ENCODE measurements at regions not wholly inside any gene's neighbourhood (a gene's known extent, or its start where the extent isn't known, plus 50 kb on each side); places are given as distances from the start of the nearest gene placed in this dataset.

DNA sequence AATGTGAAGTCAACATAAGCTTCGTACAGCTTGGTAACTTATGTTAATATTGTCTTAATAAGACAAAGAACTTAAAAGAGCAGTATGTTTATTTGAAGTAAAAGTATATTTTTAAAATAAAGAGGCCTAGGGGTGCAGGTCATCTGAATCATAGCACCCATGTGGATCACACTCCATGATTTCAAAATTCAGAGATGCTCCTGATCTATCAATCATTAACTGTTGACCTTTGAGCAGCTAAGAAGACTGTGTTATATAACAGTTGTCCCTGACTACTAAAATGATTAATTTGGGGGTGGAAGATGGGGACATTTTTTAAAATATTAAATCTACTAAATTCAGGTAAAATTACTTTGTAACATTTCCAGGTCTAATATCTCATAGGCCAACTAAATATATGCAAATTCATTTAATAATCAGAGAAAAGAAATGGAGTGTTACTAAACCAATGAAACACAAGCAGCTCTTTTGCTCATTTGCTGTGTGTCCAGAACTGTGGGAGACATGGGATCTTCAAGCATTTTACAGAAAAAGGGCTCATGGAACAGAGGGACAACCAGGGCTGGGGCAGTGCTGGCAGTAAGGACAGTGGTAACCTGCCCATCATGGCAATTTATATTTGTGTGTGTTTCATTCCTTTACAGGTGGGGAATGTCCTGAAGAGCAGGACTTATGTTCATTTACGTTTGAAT is 120.7 kb upstream of the PCED1B start:
- TF ChIP-seq, protein P1, sequence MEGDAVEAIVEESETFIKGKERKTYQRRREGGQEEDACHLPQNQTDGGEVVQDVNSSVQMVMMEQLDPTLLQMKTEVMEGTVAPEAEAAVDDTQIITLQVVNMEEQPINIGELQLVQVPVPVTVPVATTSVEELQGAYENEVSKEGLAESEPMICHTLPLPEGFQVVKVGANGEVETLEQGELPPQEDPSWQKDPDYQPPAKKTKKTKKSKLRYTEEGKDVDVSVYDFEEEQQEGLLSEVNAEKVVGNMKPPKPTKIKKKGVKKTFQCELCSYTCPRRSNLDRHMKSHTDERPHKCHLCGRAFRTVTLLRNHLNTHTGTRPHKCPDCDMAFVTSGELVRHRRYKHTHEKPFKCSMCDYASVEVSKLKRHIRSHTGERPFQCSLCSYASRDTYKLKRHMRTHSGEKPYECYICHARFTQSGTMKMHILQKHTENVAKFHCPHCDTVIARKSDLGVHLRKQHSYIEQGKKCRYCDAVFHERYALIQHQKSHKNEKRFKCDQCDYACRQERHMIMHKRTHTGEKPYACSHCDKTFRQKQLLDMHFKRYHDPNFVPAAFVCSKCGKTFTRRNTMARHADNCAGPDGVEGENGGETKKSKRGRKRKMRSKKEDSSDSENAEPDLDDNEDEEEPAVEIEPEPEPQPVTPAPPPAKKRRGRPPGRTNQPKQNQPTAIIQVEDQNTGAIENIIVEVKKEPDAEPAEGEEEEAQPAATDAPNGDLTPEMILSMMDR (IDR thresholded peaks at IDR 0.05; ENCODE audit: extremely low read depth, insufficient read depth, missing control alignments): no peak
- no peak for DNase-seq (ENCODE audit: low spot score)
- in situ Hi-C loops (cut with MboI; ENCODE audit: low pct_unique_long_range_greater_than_20kb, low sequenced_read_pairs, unreplicated experiment): no loop called here

DNA sequence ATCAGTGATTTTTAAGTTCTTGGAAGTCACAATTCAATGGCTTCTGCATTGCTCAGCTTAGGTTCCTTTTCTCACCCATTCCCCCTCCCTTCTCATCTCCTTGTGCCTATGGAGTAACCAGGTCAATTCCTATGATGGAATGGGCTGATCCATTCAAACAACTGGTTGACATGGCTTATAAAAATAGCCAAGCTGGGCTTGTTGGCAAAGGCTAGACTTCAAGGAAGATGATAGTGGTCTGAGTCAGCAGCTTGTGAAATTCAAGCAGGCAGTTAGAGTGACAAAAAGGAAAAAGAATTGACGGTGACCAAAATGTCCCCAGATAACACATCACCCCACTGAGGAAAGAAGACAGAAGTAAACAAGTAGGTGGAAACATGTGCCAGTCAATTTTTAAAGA is 119.9 kb upstream of the PCED1B start:
- in situ Hi-C loops (cut with MboI; ENCODE audit: low pct_unique_long_range_greater_than_20kb, low sequenced_read_pairs, unreplicated experiment): no loop called here
- no peak for DNase-seq (ENCODE audit: low spot score)
- TF ChIP-seq, protein P1 (IDR thresholded peaks at IDR 0.05; ENCODE audit: extremely low read depth, insufficient read depth, missing control alignments): no peak

DNA sequence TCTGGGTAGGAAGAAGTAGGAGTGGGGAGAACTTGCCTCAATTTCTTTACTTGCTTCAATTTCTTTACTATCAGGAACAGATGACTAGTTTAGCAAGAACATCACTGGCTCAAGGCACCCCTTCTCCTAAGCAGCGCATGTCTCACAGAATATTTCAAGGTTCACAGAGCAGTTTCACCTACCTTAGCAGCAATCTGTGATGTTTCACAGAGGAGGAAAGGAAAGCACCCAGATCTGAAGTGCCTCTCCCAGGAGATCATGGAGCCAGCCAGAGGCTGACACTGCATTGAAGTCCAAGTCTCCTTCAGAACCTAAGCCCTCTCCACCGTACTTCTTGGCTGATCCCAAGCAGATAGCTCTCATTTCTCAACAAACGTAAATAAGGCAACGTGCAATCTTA is 118.7 kb upstream of the PCED1B start:
- no peak for DNase-seq (ENCODE audit: low spot score)
- TF ChIP-seq, protein P1 (IDR thresholded peaks at IDR 0.05; ENCODE audit: extremely low read depth, insufficient read depth, missing control alignments): no peak
- in situ Hi-C loops (cut with MboI; ENCODE audit: low pct_unique_long_range_greater_than_20kb, low sequenced_read_pairs, unreplicated experiment): no loop called here

DNA sequence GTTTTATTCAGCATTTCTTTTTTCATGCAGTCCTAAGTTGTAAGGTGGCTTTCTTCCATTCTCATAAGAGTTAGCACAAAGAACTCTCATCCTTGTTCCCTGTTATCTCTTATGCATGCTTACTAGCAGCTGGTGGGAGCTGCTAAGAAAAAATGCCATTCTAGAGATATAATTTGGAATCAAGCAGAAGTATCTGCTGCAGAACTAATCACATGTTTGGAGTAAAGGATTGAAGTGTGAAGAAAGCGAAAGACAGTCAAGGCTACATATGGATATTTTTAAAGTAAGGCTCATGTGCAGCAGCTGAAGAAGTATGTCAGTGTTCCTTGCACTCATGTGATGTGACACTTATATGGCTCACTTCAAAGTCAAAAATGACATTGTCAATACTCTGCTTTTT is 116.2 kb upstream of the PCED1B start:
- in situ Hi-C loops (cut with MboI; ENCODE audit: low pct_unique_long_range_greater_than_20kb, low sequenced_read_pairs, unreplicated experiment): no loop called here
- TF ChIP-seq, protein P1 (IDR thresholded peaks at IDR 0.05; ENCODE audit: extremely low read depth, insufficient read depth, missing control alignments): no peak
- no peak for DNase-seq (ENCODE audit: low spot score)

DNA sequence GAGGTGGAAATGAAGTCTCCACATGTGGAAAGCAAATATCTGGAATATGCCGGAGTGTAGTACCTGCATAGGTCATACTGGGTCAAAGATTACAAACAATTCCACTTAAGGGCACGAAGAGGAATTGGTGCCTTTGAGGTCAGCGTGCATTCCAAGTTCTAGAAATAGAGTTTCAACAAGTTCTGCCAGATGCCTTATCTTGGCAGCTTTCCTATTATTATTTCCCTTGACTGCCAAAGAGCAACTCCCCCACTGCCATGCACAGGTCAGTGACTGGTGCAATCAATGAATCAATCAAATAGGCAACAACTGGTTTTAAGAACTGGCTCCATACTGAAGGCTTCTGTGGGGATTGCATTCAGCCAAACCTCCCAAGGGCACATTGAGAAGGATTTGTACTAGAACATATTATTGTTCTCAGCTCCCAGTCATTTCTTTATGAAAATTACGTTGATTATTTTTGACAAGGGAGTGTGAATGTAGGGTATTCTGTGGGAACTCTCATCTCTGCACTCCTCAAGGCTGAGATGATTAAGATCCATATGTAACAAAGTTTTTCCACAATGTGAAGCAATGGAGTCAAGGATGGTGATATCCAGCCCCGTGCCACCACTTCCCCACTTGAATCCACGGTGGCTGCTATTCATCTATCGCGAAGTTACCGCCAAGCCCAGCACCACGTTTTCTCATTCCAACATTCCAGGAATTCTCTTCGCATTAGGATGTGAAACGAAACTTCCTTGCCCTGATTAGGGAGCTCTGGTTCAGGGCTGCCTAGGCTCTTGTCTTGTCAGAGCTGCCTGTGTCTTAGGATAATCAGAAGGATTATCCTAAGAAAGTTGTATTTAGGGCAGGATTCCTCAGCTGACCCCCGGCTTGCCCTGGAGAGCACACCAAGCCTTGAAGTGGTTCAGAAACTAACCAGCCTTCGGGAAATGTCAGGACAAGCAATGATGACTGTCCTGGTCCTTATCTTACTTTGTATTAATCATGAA is 115.1 kb upstream of the PCED1B start:
- DNase-seq (ENCODE audit: low spot score): no peak
- in situ Hi-C loops (cut with MboI; ENCODE audit: low pct_unique_long_range_greater_than_20kb, low sequenced_read_pairs, unreplicated experiment): no loop called here
- TF ChIP-seq, protein P1 (IDR thresholded peaks at IDR 0.05; ENCODE audit: extremely low read depth, insufficient read depth, missing control alignments): no peak

DNA sequence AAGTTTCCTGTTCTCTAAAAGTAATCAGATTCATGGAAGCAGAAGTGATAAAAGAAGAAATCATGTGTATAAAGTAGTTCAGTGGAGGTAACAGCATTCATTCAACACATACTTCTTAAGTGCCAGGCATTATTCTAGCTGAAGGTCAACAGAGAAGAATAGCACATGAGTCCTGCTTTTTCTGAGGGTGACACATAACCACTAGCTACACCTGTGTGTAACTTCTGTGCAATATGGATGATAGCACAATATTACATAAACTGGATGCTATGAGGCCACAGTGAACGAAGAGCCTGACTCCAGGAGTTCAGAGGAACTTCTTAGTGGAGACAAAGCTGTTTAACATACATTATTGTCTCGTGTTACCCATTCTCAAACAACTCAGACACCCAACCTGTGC is 114.3 kb upstream of the PCED1B start:
- TF ChIP-seq, protein P1 (IDR thresholded peaks at IDR 0.05; ENCODE audit: extremely low read depth, insufficient read depth, missing control alignments): no peak
- in situ Hi-C loops (cut with MboI; ENCODE audit: low pct_unique_long_range_greater_than_20kb, low sequenced_read_pairs, unreplicated experiment): no loop called here

More for the DNA sequence above, 114.3 kb upstream of the PCED1B start:
- DNase-seq (ENCODE audit: low spot score): no peak
